ENCODE measurements at regions not wholly inside any gene's neighbourhood (a gene's known extent, or its start where the extent isn't known, plus 50 kb on each side); places are given as distances from the start of the nearest gene placed in this dataset.

DNA sequence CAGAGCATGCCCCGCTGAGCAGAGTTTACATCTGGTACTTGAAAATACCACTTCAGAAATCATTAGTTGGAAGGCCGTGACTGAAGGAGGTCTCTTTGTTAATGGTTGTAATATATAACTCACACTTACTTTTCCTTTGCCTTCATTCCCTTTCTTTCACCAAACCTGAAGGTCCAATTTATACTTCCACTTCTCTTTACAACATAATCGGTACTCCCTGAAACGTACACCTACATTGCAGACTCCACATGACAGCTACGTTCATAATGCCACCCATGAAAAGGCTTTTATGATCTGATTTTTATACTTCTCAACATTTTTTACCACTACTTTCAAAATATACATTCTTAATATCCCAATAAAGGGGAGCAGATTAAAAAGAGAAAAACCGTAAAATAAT, 298.7 kb downstream of the C4orf33 start:
- DNase-seq (ENCODE audit: extremely low read depth in 1 of 2, low read depth in 1 of 2): no peak

GRCh38 chr4:129403848-129404247, 307.9 kb downstream of the C4orf33 start:
- DNase-seq (ENCODE audit: extremely low read depth in 1 of 2, low read depth in 1 of 2): no peak

- no peak for DNase-seq (ENCODE audit: extremely low read depth in 1 of 2, low read depth in 1 of 2)
These were observed 314.2 kb downstream of the C4orf33 start for GRCh38 chr4:129410115-129410514.

DNA sequence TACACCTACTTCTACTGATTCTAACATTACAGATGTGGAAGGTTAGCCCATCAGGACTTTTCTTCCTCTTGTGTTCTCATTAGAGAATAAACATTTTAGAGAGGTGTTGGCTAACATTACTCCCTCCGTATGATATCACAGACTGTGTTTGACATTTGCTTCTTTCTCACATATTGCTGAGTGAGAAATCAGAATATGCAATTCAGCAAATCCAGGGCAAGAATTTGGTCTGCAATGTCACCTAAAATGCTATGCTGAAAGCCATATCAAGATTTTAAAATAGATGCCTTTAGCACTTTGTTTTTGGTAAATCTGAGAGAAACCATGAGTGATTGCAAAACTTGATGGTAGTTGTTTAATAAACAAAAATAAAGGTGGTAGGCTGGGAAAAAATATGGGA, 319.1 kb downstream of the C4orf33 start:
- DNase-seq (ENCODE audit: extremely low read depth in 1 of 2, low read depth in 1 of 2): no peak

DNA sequence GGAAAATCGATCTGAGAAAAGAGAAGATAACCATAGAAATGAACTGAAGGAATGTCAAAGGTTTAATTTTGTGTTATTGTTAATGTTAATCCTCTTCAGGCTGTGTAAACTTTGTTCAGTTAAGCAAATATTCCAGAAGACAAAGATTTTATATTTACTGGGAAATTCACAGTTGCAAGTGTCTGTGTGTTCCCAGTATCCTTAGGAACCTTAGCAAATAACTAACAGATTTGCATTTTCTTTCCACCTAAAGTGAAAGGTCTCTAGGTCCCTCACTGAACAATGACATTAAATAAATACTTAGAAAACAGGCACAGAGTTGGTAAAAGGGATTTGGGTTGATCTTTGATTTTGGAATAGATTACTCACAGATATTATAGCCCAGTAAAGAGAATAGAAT, 324.7 kb downstream of the C4orf33 start:
- DNase-seq (ENCODE audit: extremely low read depth in 1 of 2, low read depth in 1 of 2): no peak

DNA sequence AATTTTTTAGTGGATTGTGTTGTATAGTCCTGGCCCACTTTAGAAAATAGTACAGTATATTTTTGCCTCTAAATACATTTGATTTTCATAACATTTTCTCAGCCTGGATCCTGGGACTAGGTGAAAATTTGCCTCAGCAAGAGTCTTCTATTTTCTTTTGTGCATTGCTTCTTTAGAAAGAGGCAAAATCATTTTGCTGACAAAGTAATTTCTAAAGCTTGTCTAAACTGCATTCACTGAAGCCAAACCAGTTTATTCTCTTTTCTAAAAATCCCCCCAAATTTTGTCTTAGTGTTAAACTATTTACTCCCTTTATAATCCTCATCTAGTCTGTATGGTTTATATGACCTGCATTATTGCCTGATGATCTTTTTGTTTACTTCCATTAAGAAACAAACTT, 326.3 kb downstream of the C4orf33 start:
- no peak for DNase-seq (ENCODE audit: extremely low read depth in 1 of 2, low read depth in 1 of 2)

GRCh38 chr4:129428454-129428853, 332.5 kb downstream of the C4orf33 start:
- no peak for DNase-seq (ENCODE audit: extremely low read depth in 1 of 2, low read depth in 1 of 2)

GRCh38 chr4:129429581-129430320, 333.8 kb downstream of the C4orf33 start:
- no peak for DNase-seq (ENCODE audit: extremely low read depth in 1 of 2, low read depth in 1 of 2)

DNA sequence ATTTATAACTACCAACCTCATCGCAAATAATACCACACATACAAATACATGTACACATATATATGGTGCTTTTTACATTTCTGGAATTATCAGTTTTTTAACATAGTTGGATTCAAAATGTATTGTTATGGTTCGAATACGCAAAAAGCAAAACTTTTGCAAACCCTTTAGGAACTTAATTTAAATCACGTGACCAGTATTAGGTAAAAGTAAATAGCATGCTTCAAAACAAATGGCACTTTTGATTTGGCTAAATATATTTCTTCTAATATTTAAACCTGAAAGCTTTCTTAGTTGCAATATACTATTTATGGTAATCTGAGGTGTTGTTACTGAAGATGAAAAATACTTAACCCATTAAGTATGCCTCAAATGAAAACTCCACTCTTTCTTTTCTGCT, 341.4 kb downstream of the C4orf33 start:
- no peak for DNase-seq (ENCODE audit: extremely low read depth in 1 of 2, low read depth in 1 of 2)

- no peak for DNase-seq (ENCODE audit: extremely low read depth in 1 of 2, low read depth in 1 of 2)
These were observed 342.6 kb downstream of the C4orf33 start for GRCh38 chr4:129438456-129438981.

DNA sequence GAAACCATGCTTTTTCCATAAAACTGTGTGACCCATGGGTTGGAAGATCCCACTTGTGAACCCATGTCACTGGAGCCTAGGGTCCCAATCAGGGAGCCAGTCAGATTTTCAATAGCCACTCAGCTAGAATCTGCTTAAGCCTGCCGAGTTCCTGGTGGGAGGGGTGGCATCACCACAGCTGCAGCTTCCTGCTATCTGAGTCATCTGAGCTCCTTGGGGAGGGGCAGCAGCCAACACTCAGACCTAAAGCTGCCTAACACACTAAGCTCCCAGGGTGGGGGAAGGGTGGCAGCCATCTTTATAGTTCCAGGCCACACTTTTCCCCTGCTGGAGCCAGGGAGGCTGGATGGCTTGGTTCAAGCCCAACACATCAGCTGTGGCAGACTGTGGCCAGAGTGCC, 350.1 kb downstream of the C4orf33 start:
- DNase-seq (ENCODE audit: extremely low read depth in 1 of 2, low read depth in 1 of 2): no peak

- no peak for DNase-seq (ENCODE audit: extremely low read depth in 1 of 2, low read depth in 1 of 2)
These were observed 357.7 kb downstream of the C4orf33 start for GRCh38 chr4:129453524-129454200.

DNA sequence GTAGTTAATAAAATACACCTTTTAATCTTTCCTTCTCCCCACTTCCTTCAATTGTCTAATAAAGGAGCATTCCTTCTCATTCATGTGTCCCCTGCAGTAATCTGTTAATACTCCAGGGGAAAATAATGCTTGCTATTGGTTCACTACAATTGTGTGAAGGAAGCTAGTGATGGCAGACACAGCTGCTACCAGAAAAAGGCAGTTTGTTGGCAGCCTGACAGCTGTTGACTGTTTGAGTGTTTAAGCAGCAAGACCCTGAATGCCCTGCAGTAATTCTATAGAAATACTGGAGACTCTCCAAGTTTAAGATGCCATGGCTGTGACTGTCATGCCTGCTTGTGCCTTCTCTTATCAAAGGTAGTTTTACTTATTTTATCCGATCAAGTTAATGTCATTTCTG, 359.5 kb downstream of the C4orf33 start:
- no peak for DNase-seq (ENCODE audit: extremely low read depth in 1 of 2, low read depth in 1 of 2)

GRCh38 chr4:129468624-129469023, 372.7 kb downstream of the C4orf33 start:
- no peak for DNase-seq (ENCODE audit: extremely low read depth in 1 of 2, low read depth in 1 of 2)

GRCh38 chr4:129474698-129475097, 378.7 kb downstream of the C4orf33 start:
- no peak for DNase-seq (ENCODE audit: extremely low read depth in 1 of 2, low read depth in 1 of 2)

DNA sequence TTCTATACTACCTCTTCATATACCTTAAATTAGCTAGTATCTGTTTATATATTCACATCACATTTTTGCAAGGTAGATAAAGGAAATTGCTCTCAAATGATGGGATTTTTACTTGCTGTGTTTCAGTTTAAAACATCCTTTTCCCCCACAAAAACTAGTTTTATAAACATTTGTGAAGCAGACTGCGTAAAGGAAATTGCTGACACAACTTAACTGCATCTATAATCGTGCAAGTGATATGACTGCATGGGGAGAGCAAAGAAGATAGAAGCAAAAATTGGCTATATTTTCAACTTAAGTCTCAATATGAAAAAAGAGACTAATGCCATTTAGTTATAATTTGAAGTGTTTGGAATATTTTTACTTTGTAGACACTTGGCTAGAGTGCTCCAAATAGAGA, 385.2 kb downstream of the C4orf33 start:
- no peak for DNase-seq (ENCODE audit: extremely low read depth in 1 of 2, low read depth in 1 of 2)

DNA sequence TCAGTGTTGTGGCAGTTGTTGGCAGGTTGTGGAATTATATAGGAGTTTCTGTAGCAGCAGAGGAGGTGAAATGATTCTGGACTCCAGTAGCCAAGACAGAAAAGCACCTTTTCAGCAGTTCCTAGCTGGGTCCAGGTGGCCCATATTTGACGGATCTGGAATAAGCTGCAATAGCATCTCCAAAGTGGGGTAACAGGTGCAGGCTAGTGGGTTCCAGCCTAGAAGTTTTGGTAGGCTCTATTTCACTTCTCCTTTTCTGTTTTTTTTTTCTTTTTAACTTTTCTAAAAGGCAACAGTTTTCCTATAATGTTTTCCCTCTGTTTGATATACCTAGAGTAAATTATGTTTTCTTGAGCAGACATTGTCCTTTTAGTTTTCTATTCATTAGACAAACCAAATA, 392.5 kb downstream of the C4orf33 start:
- no peak for DNase-seq (ENCODE audit: extremely low read depth in 1 of 2, low read depth in 1 of 2)

DNA sequence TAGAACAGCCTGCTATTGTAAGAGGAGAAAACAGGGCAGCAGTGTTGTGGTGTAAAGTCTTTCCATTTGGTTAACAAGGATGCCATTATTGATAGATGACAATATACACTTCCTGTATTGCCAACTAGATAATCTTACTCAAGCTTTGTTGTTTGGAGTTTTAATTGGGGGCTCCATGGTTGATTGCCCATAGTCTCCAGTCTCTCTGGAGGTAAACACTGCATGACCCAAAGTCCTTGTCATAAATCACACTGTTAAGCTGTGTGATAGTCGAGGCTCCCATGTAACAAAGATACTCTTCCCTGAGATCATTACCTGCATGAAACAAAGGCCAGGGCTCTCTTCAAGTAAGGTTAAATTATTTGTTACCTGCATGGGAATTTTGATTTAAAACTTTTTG, 394.6 kb downstream of the C4orf33 start:
- DNase-seq (ENCODE audit: extremely low read depth in 1 of 2, low read depth in 1 of 2): no peak

DNA sequence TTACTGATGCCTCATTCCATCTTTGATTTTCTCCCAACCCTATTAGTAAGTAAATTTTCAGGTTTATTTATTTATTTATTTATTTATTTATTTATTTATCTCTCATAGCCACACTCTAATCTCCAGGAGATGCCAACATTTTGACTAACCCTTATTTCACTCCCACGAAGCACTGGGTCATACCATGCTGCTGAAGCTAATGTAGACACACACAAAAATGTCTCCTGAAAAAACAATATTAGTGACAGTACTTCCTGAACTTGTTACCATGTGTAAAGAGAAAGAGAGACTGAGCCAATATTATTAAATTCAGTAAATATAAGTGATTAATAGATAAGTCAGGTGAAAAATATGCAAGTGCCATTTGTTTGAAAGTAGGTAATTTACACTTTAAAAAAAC, 402.7 kb downstream of the C4orf33 start:
- DNase-seq (ENCODE audit: extremely low read depth in 1 of 2, low read depth in 1 of 2): no peak

GRCh38 chr4:129514852-129515251, 418.9 kb downstream of the C4orf33 start:
- DNase-seq (ENCODE audit: extremely low read depth in 1 of 2, low read depth in 1 of 2): no peak

- DNase-seq (ENCODE audit: extremely low read depth in 1 of 2, low read depth in 1 of 2): no peak
These were observed 419.4 kb downstream of the C4orf33 start for GRCh38 chr4:129515356-129515755.

DNA sequence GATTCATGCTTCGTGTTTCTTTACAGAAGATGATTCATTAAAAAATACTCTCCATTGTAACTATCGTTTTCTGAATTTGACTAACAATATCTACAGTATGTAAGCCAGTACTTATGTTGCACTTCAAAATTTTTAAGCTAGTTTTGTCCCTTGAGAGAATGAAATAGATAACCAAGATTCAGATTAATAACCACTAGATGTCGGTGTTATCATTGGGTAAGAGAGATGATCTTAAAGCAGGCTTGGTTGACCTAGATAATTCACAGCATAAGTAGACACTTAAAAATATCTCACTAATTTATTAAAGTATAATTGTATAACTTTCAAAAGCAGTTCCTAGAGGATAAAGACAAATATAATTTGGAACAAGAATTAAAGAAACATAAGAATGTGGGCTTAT, 430.9 kb downstream of the C4orf33 start:
- DNase-seq (ENCODE audit: extremely low read depth in 1 of 2, low read depth in 1 of 2): no peak
